WERI-Rb-1 (cell line): ENCODE measurements at regions not wholly inside any gene's neighbourhood (a gene's known extent, or its start where the extent isn't known, plus 50 kb on each side); places are given as distances from the start of the nearest gene placed in this dataset.

Experiments
- DNase-seq: peaks from one replicate; pipeline ENCODE4 v3.0.0-alpha.2; 2020
- H3K27ac ChIP-seq: fragments of 250-450 bp; sonication (Bioruptor Pico); 2 replicates; pipeline ENCODE4 v1.5.1; 2020; ENCODE audit warnings: mild to moderate bottlenecking, moderate library complexity
- H3K27me3 ChIP-seq: fragments of 250-450 bp; sonication (Bioruptor Pico); 2 replicates; pipeline ENCODE4 v1.5.1; 2021; ENCODE audit warnings: mild to moderate bottlenecking, low read depth, moderate library complexity; ENCODE audit not compliant: insufficient read depth, severe bottlenecking
- H3K36me3 ChIP-seq: fragments of 250-450 bp; sonication (Bioruptor Pico); 2 replicates; pipeline ENCODE4 v1.5.1; 2020; ENCODE audit warnings: mild to moderate bottlenecking, moderate library complexity
- H3K4me3 ChIP-seq: 2 replicates; pipeline ENCODE4 v1.5.1; 2011; ENCODE audit warnings: low read depth, mild to moderate bottlenecking, control low read depth, low read length
- H3K9me3 ChIP-seq: fragments of 250-450 bp; sonication (Bioruptor Pico); 2 replicates; pipeline ENCODE4 v1.5.1; 2021; ENCODE audit warnings: mild to moderate bottlenecking, moderate library complexity; ENCODE audit not compliant: severe bottlenecking
- TF ChIP-seq, protein P1 (sequence below): IDR thresholded peaks from 2 replicates; pipeline ENCODE4 v1.5.1; 2011; ENCODE audit warnings: low read depth, mild to moderate bottlenecking, control low read depth, inconsistent platforms, low read length

DNA sequence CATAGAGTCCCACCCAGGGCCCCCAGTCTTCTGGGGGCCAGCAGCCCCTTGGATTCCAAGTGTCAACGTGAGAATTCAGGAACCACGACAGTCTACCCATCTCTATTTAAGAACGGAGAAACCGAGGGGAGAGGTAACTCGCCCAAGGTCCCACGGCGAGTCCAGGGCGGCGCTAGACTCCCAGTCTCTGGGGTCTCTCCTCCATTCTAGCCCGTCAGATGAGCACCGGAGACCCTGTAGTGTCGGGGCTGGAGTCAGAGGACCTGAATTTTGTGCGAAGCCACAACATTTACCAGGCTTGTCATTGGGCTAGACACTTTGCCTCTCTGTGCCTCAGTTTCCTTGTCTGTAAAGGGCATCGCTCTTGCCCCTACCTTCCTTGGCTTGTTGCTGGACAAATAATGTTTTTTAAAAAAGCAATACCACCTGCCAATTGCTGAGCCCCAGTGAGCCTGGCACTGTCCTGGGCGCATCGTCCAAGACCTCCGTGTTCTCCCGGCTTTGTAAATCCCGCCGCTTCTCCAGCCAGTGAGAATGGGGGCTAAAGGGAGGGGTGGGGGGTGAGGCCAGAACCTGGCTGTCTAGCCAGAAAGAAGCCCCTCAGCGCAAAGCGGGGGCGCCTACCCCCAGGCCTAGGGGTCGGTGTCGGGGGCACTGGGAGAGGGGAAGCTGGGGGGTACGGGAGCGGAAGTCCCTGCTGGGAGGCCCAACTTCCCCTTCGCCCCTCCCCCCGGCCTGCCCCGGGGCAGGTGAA is 91.7 kb downstream of the NCR2 start:
- Histone ChIP-seq H3K27me3 (no peaks in the 10 kb centered on the region), H3K9me3 (no peaks in the 10 kb centered on the region), H3K36me3 (no peaks in the 10 kb centered on the region), H3K27ac (no peak overlapping the region), H3K4me3 (no peak overlapping the region)
- no peak for DNase-seq
- TF ChIP-seq, protein P1, sequence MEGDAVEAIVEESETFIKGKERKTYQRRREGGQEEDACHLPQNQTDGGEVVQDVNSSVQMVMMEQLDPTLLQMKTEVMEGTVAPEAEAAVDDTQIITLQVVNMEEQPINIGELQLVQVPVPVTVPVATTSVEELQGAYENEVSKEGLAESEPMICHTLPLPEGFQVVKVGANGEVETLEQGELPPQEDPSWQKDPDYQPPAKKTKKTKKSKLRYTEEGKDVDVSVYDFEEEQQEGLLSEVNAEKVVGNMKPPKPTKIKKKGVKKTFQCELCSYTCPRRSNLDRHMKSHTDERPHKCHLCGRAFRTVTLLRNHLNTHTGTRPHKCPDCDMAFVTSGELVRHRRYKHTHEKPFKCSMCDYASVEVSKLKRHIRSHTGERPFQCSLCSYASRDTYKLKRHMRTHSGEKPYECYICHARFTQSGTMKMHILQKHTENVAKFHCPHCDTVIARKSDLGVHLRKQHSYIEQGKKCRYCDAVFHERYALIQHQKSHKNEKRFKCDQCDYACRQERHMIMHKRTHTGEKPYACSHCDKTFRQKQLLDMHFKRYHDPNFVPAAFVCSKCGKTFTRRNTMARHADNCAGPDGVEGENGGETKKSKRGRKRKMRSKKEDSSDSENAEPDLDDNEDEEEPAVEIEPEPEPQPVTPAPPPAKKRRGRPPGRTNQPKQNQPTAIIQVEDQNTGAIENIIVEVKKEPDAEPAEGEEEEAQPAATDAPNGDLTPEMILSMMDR: no peak

- H3K4me3 ChIP-seq: 0 out of 2 replicates have a peak overlapping the region, but pooled peaks have one; percentile 8
Observed at GRCh38 chr6:41427642-41428335, 92.4 kb downstream of the NCR2 start.

DNA sequence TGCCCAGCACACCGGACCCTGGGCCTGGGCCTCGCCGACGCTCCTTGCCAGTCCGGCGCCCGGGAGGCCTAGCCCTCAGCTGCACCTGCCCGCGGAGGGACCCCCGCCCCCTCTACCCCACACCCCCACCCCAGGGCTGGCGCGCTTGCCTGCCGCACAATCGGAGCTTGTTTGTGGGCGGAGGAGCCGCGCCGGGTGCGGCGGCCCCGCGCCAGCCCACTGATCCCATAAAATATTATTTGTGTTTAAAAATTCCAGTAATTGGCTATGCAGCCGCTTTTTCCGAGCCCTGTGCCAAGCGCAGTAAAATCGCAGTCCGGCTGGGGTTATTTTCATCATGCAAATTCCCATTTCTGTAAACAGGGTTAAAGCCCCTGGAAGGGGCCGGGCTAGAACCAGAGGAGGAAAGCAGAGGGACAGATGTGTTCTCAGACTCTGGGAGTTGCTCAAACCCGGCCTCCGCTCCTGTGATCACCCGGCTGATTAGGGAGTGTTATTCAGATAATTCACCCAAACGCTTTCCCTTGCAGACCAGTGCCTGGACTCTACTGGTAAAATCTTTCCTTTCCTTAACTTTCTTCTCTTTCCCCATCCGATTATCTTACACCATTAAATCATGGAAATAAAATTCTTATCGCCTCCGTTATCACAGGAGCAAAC is 93.1 kb downstream of the NCR2 start:
- peak overlapping the region; percentile 26 for H3K4me3 ChIP-seq
- no peaks in the 10 kb centered on the region for H3K9me3 ChIP-seq
- no peak for DNase-seq
- H3K36me3 ChIP-seq: no peaks in the 10 kb centered on the region
- H3K27me3 ChIP-seq: no peaks in the 10 kb centered on the region
- H3K27ac ChIP-seq: no peak overlapping the region
- TF ChIP-seq, protein P1: no peak

More at GRCh38 chr6:41427642-41428335, 92.4 kb downstream of the NCR2 start:
- H3K9me3 ChIP-seq: no peaks in the 10 kb centered on the region
- no peak overlapping the region for H3K27ac ChIP-seq
- no peak for DNase-seq
- H3K27me3 ChIP-seq: no peaks in the 10 kb centered on the region
- TF ChIP-seq, protein P1: 0 out of 2 replicates have a peak, but pooled peaks have one; percentile 10
- H3K36me3 ChIP-seq: no peaks in the 10 kb centered on the region

DNA sequence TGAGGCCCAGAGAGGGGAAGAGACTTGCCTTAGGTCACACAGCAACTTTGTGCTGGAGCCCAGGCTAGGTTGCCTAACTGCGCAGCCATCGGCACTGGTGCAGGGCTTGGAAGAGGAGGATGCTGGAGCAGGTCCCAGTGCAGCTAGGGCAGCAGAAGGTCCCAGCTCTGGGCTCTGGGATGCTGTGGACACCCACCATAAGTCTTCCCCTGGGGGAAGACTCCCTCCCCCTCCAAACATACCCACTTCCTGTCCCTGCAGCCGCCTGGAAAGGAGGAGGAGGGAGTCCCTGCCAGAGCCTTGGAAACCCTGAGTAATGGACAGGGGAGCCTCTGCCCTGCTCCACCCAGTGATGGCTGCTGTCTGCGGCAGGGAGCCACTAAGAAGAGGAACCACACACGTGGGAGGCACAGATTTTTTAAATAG is 93.6 kb downstream of the NCR2 start:
- TF ChIP-seq, protein P1: no peak
- H3K27ac ChIP-seq: no peak overlapping the region
- no peak overlapping the region for H3K4me3 ChIP-seq
- H3K36me3 ChIP-seq: no peaks in the 10 kb centered on the region
- H3K27me3 ChIP-seq: no peaks in the 10 kb centered on the region
- H3K9me3 ChIP-seq: no peaks in the 10 kb centered on the region
- no peak for DNase-seq

DNA sequence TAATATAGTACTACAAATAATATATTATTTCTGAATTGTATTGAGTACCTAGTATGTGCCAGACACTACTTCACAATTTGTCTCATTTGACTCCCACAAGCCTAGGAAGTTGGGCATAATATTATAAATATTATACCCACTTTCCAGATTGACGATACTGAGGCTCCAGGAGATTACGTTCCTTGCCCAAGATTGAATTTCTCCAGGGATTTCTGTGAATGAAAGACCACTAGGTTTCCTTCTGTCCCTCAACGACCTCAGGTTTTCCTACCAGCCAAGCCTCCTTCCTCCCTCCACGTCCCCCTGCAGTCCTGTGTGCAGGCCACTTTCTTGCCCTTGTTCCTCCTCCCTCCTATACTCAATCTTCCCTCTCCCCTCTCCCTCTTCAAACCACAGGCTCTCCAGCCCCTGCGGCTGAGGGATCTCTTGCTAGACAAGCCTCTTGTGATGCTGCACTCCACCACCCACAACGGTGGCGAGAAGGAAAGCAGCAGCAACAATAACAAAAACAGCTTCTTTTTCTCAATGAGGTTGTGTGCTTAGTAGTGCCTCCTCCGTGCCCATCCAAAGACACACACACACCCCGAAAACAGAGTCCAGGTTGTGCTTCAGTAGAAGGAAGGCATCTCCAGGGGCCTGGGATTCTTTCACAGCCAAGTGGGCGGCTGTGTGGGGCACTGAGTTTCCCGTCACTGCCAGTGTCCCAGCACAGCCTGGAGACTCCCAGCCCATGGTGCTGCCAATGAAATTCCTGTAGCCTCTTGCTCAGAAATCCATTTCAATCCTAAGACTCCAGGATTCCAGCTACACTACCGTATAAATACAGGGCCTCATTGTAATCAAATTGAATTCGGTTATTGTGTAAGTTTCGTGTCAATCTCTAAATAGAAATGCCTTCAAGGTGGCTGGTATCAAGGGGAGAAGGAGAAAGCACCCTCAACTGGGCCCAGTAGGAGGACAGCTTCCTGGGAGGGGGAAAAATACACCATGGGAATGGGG is 94.4 kb downstream of the NCR2 start:
- DNase-seq: no peak
- Histone ChIP-seq H3K9me3 (no peaks in the 10 kb centered on the region), H3K27me3 (no peaks in the 10 kb centered on the region), H3K4me3 (no peak overlapping the region), H3K27ac (no peak overlapping the region), H3K36me3 (no peaks in the 10 kb centered on the region)
- TF ChIP-seq, protein P1: no peak
